Right renal cortex interstitium (tissue), 3 donors: ENCODE measurements at regions not wholly inside any gene's neighbourhood (a gene's known extent, or its start where the extent isn't known, plus 50 kb on each side); places are given as distances from the start of the nearest gene placed in this dataset.

ENCODE experiments used
- DNase-seq, 3 donors: peaks; one replicate each; pipeline ENCODE4 v3.0.0-alpha.2; 2013; ENCODE audit warnings: low read depth in 3 of 3, low spot score in 2 of 3

DNA sequence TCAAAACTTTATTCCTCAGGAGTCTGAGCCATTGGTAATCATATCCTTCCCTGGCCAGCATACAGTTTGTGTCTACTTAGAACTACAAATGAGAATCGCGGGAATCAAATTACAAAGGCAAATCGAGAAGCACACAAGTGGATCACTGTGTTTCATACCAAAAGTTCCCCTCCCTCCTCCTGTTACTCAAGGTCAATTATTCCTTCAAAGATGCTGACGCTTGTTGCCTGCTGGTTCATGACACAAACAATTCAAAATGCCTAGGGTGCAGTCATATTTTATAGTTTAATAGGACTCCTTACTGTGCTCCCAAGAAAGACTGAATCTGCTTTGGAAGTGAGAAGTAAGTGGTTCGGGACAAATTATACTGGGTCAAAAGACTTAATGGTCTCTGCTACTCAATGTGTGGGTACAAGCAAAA is 93.0 kb upstream of the PBX1 start:
- DNase-seq = no peak

DNA sequence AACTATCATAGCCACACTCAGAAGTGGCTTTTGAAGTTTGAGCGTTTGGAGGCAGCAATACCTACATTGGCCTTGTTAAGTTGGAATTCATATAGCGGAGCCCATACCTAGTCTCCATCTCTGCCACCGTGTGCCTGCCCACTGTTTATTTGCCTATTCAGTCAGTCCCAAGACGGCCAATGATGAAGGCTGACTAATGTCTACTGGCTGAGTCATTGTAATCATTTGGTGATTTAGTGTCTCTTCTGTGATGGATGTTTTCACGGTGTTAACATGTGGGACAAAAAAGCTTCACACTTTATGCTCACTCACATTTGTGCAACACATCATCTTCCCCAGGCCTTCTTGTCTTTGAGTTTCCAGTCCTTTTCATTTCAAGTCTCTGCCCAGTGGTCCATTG is 92.6 kb upstream of the PBX1 start:
- DNase-seq = no peak

DNA sequence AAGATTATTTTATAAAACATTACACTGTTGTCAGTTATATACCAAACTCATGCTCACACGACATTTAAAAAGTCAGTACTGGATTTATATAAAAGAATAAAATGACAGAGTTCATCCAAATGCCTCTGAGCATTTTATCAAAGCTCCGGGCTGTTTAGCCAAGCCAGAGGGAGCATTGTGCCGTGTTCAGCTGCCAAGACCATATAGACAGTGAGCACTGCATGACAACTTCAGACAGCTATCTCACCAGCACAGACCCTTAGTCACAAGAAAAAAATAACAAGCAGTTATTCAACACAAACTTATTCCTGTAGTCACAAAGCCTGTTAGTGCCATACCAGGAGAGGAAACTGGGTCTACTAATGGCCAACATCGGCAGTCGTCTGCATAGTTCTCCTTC is 88.0 kb upstream of the PBX1 start:
- DNase-seq = no peak

DNA sequence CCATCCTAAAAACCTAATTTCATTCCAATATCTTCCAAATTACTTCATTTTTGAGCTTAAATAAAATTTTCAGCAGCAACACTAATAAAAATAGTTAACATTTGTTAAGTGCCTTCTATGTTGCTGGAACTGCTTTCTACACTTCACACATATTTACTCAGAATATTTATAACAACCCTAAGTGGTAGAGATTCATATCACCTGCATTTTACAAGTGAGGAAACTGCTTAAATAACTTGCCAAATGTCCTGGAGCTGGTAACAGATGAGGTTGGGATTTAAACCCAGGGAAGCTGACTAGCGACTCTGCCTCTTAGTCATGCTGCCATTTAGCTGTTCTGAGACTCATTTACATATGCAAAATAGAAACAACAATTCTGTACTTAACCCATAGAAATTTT is 86.1 kb upstream of the PBX1 start:
- DNase-seq = no peak

DNA sequence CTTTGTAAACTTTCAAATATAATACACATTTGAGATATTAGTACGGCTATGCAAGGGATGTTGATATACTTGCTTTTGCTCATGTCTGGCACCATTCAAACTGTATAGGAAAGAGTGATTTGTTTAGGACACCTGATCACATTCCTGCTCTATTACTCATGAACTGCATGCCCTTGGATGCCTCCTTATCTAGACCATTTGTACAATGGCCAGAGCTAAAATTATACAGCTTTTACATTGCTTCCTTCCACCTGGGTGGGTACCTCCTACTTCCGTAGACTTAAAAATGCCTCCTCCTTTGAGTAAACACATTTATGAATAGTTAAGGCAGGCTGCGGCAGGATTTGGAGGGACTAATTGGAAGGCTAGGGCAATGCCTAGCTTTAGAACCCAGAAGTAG is 85.4 kb upstream of the PBX1 start:
- DNase-seq = no peak

DNA sequence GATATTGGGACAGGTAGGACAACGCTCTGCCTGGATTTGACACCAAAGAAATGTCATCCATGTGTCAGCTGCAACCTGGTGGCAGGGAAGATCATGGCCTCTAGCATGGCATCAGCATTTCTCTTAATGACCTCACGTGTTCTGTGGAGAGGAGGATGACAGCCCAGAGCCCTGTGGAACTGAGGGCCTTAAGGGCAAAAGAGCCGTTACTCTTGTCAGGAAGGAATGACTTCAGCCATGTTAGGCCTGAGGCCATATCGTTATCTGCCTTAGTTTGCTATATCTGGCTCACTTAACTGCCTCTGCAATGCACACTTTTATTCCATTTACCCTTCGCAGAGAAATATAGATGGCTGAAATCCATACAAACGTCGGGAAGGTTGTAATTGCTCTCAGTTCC is 83.2 kb upstream of the PBX1 start:
- no peak for DNase-seq

DNA sequence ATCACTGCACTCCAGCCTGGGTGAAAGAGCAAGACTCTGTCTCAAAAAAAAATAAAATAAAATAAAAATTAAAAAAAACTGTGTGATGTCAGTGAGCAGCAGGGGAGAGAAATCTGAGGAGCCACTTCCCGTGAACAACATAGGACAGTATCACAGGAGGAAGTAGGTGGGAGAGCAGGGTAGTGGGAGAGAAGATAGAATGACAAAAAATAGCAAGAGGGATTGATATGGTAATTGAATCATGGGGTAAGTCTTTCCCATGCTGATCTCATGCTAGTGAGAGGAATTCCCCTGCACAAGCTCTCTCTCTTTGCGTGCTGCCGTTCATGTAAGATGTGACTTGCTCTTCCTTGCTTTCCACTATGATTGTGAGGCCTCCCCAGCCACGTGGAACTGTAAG is 81.6 kb upstream of the PBX1 start:
- DNase-seq = no peak

DNA sequence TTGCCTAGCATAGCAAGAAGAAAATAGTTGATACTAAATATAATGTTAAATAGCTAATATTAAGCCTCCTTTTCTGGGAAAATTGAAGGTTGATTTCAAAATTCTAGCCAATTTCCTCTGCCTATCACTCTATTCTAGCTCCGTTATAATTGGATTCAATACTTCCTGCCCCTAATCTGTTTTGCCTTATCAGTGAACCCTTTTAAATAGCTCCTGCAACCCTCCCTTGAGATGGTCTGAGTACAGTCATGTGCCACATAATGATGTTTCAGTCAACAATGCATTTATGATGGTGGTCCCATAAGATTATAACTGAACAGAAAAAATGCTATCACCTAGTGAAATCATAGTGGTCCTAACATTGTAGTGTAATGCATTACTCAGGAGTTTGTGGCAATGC is 79.7 kb upstream of the PBX1 start:
- no peak for DNase-seq

DNA sequence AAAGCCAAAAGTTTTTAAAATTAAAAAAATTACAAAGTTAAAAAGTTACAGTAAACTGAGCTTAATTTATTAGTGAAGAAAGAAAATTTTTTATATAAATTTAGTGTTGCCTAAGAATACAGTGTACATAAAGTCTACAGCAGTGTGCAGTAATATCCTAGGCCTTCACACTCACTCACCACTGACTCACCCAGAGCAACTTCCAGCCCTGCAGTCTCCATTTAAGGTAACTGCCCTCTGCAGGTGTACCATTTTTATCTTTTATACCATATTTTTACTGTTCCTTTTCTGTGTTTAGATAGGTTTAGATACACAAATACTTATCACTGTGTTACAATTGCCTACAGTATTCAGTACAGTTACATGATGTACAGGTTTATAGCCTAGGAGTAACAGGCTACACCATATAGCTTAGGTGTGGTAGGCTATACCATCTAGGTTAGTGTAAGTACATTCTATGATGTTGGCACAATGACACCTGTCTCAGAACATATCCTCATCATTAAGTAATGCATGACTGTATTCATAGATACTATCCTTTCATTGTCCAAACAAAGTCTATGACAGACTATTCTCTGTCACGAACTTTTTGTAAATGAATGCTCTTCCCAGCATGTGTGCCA is 78.6 kb upstream of the PBX1 start:
- DNase-seq = no peak

DNA sequence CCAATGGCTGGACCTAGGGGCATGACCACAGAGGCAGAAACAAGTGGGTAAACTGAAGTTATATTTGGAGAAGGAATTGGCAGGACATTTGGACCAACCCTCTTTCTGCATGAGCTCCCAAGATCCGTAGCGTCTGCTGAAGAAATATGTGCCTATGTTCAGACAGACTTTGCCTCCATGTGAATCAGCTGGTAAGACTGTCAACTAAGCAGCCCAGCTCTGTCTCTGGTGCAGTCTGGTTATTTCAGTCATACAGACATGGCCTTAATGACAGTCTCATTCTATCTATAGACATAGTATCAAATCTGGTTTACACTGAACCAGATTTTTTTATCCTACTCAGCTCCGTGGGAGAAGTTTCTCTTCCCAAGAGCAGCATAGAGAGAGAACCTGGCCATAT is 63.1 kb upstream of the PBX1 start:
- no peak for DNase-seq

DNA sequence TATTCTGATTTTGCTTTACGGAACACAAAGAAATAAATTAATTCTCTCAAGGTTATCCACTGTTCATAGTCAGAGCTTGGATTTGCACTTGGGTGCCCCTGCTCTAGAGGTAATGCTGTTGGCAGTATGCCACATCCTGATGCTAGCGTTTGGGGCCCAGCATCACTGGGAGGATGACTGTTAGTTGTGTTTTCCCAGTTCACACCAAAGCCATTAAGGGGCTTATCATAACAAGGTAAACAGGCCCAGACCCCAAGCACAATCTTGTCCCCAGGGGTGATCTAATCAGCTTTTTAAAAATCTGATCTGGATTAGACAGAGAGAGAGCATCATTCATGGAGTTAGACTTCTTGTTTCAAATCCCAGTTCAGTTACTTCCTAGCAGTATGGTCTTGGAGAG is 60.2 kb upstream of the PBX1 start:
- no peak for DNase-seq

DNA sequence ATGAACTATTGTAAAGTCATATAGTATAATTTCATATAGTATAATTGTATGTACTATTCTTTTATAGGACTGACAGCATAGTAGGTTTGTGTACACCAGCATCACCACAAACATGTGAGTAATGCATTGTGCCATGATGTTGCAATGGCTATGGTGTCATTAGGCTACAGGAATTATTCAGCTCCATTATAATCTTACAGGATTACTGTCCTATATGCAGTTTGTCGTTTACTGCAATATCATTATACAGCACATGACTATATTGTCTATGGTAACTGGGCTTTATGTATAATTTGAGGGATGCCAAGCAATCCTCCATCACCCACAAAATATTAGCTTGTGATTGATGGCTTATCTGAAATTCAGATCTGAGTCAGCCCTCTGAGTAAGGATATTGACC is 54.2 kb upstream of the PBX1 start:
- no peak for DNase-seq
